ENCODE measurements at regions not wholly inside any gene's neighbourhood (a gene's known extent, or its start where the extent isn't known, plus 50 kb on each side); places are given as distances from the start of the nearest gene placed in this dataset.

DNA sequence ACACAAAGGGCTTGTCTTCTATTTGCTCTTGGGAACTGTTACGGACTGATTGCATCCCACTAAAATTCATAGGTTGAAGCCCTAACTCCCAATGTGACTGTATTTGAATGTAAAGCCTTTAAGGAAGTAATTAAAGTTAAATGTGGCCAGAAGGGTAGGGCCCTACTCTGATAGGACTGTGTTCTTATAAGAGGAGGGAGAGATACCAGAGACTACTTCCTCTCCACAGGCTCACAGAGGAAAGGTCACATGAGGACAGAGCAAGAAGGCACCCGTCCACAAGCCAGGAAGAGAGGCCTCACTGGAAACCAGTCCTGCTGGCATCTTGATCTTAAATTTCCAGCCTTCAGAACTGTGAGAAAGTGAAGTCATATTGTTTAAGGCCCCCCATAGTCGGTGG, 211.9 kb downstream of the CDH26 start:
- DNase-seq (no peak), ATAC-seq (no peak)
- H3K27ac ChIP-seq: no peak overlapping the region
- no peak for TF ChIP-seq CTCF (IDR thresholded peaks at IDR 0.05)
- H3K36me3 ChIP-seq: no peaks in the 10 kb centered on the region
- H3K27me3 ChIP-seq (ENCODE audit: low read depth): no peaks in the 10 kb centered on the region
- intact Hi-C loops (cut with DNase I): no loop called here
- H3K4me3 ChIP-seq: no peak overlapping the region
- H3K4me1 ChIP-seq: no peaks in the 10 kb centered on the region
- peaks cover 4% of the 10 kb centered on the region for H3K9me3 ChIP-seq

DNA sequence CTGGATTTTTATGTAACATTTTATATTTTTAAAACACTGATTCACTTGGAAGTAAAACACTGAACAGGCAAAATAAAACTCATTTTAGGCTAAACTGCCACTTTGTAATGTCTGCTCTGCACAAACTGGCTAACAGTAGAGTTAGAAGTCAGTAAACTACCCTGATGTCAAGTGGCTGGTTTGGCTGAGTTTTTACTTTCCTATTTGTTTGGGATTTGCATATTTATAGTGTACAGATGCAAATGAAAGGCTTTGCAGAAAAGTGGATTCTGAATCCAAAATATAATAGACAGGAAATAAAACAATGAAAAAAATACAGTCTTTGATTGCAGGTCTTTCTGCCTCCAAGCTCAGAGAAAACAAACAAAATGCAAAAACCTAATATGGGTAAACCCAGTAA, 213.1 kb downstream of the CDH26 start:
- Histone ChIP-seq H3K27me3 (ENCODE audit: low read depth) (no peaks in the 10 kb centered on the region), H3K27ac (no peak overlapping the region), H3K36me3 (no peaks in the 10 kb centered on the region), H3K4me1 (no peaks in the 10 kb centered on the region), H3K9me3 (peaks cover 4% of the 10 kb centered on the region), H3K4me3 (no peak overlapping the region)
- intact Hi-C loops (cut with DNase I): no loop called here
- no peak for TF ChIP-seq CTCF (IDR thresholded peaks at IDR 0.05)
- DNase-seq (no peak), ATAC-seq (no peak)

DNA sequence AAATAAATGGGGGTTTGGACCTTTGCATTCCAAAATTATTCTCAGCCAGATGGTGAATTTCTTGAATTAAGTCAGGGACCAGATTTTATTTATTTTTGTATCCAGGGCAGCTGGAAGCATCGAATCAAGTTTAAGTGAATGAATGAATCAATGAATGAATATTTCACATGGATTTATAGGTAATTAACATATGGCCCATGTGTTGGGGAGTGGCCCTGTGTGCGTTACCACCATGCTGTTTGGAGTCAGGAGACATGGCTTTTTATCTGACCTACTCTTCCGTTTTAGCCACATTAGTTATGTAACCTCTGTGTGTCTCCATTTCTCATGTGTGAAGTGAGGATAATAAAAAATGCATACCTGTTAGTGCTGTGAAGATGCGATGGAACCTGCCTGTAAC, 213.5 kb downstream of the CDH26 start:
- DNase-seq (no peak), ATAC-seq (no peak)
- H3K27ac ChIP-seq: no peak overlapping the region
- no peaks in the 10 kb centered on the region for H3K4me1 ChIP-seq
- no peaks in the 10 kb centered on the region for H3K27me3 ChIP-seq (ENCODE audit: low read depth)
- TF ChIP-seq CTCF (IDR thresholded peaks at IDR 0.05): no peak
- peaks cover 4% of the 10 kb centered on the region for H3K9me3 ChIP-seq
- H3K4me3 ChIP-seq: no peak overlapping the region
- H3K36me3 ChIP-seq: no peaks in the 10 kb centered on the region
- intact Hi-C loops (cut with DNase I): no loop called here

GRCh38 chr20:60172346-60172984, 214.2 kb downstream of the CDH26 start:
- no peak overlapping the region for H3K4me3 ChIP-seq
- intact Hi-C loops (cut with DNase I): no loop called here
- H3K9me3 ChIP-seq: peaks cover 4% of the 10 kb centered on the region
- no peak for TF ChIP-seq CTCF (IDR thresholded peaks at IDR 0.05)
- DNase-seq (no peak), ATAC-seq (no peak)
- H3K27ac ChIP-seq: no peak overlapping the region
- H3K4me1 ChIP-seq: no peaks in the 10 kb centered on the region
- H3K27me3 ChIP-seq (ENCODE audit: low read depth): no peaks in the 10 kb centered on the region
- no peaks in the 10 kb centered on the region for H3K36me3 ChIP-seq

- intact Hi-C loops (cut with DNase I): no loop called here
- H3K9me3 ChIP-seq: peaks cover 4% of the 10 kb centered on the region
- no peak for DNase-seq
- H3K4me3 ChIP-seq: no peak overlapping the region
- no peaks in the 10 kb centered on the region for H3K27me3 ChIP-seq (ENCODE audit: low read depth)
- TF ChIP-seq CTCF (IDR thresholded peaks at IDR 0.05): no peak
- no peak overlapping the region for H3K27ac ChIP-seq
- ATAC-seq: no peak
- no peaks in the 10 kb centered on the region for H3K36me3 ChIP-seq
- H3K4me1 ChIP-seq: no peaks in the 10 kb centered on the region
Measured at GRCh38 chr20:60177080-60177479, 218.9 kb downstream of the CDH26 start.

GRCh38 chr20:60180986-60181385, 222.8 kb downstream of the CDH26 start:
- DNase-seq: no peak
- intact Hi-C loops (cut with DNase I): no loop called here
- H3K27me3 ChIP-seq (ENCODE audit: low read depth): no peaks in the 10 kb centered on the region
- no peak overlapping the region for H3K27ac ChIP-seq
- H3K36me3 ChIP-seq: no peaks in the 10 kb centered on the region
- no peak for TF ChIP-seq CTCF (IDR thresholded peaks at IDR 0.05)
- H3K4me3 ChIP-seq: no peak overlapping the region
- no peaks in the 10 kb centered on the region for H3K4me1 ChIP-seq
- H3K9me3 ChIP-seq: no peaks in the 10 kb centered on the region
- ATAC-seq: no peak
